Endothelial cell of umbilical vein (primary cell): ENCODE measurements at regions not wholly inside any gene's neighbourhood (a gene's known extent, or its start where the extent isn't known, plus 50 kb on each side); places are given as distances from the start of the nearest gene placed in this dataset.

Source experiments
- BruUV-seq: library from RNA; stranded (reverse); fragments of 400-500 nt; replicated peaks from 2 replicates; lab custom pipeline; 2021; lab: Mats Ljungman, UMichigan
- CTCF ChIA-PET: fragments of 300-600, 350-600 bp; sonication (Branson Sonifier 250); formaldehyde crosslinking; loops from one replicate; lab custom pipeline; 2021; ENCODE audit warnings: antibody characterized with exemption, inconsistent platforms; lab: Charles Lee
- POLR2A ChIA-PET: fragments of 300-600, 350-600 bp; sonication (Branson Sonifier 250); formaldehyde crosslinking; loops from one replicate; lab custom pipeline; 2021; ENCODE audit warnings: antibody characterized with exemption, inconsistent platforms; lab: Charles Lee
- DNase-seq: peaks from one replicate; pipeline ENCODE4 v3.0.0-alpha.2; 2011; ENCODE audit warnings: low read depth, low spot score
- FAIRE-seq: peaks from 2 replicates; lab custom pipeline; 2011; peaks lifted over from hg19 to GRCh38; lab: Jason Lieb, UNC
- H2AFZ ChIP-seq: 2 replicates; pipeline ENCODE4 v1.6.0; 2012; ENCODE audit warnings: low read depth, low read length, control low read depth, inconsistent platforms
- H3K27ac ChIP-seq: 2 replicates; pipeline ENCODE4 v1.5.1; 2011; ENCODE audit warnings: low read depth, mild to moderate bottlenecking, control low read depth, low read length, moderate library complexity; ENCODE audit not compliant: insufficient read depth
- H3K27me3 ChIP-seq, 2 experiments: 2 replicates each; pipeline versions ENCODE4 v1.6.0 to v1.6.1; 2011; ENCODE audit warnings: low read length in 2 of 2, mixed read lengths in 1 of 2; ENCODE audit not compliant: control insufficient read depth in 2 of 2, insufficient read depth in 2 of 2
- H3K36me3 ChIP-seq, 2 experiments: 2 replicates in 1 of 2; 3 replicates in 1 of 2; pipeline ENCODE4 v1.5.1; 2011; ENCODE audit warnings: low read length in 2 of 2, mild to moderate bottlenecking in 1 of 2, moderate library complexity in 1 of 2; ENCODE audit not compliant: control insufficient read depth in 2 of 2, insufficient read depth in 2 of 2; ENCODE audit errors: extremely low read depth in 1 of 2
- H3K4me1 ChIP-seq: 3 replicates; pipeline ENCODE4 v1.5.1; 2011; ENCODE audit warnings: mild to moderate bottlenecking, low read length; ENCODE audit not compliant: control insufficient read depth, insufficient read depth; ENCODE audit errors: extremely low read depth
- H3K4me2 ChIP-seq: 2 replicates; pipeline ENCODE4 v1.6.1; 2011; ENCODE audit warnings: low read length, control low read depth, mixed read lengths; ENCODE audit not compliant: insufficient read depth
- H3K4me3 ChIP-seq, 3 experiments: fragments of 200-600 bp in 1 of 3; sonication (generic), shearing (Covaris generic) in 1 of 3; replicated peaks in 1 of 3; 2 replicates each; pipeline ENCODE4 v1.5.1; 2011 to 2016; ENCODE audit warnings: control low read depth in 3 of 3, low read length in 3 of 3, mild to moderate bottlenecking in 2 of 3, inconsistent platforms in 1 of 3, low read depth in 1 of 3, moderate library complexity in 1 of 3; ENCODE audit not compliant: insufficient read depth in 1 of 3
- H3K79me2 ChIP-seq: 2 replicates; pipeline ENCODE4 v1.6.0; 2012; ENCODE audit warnings: low read length, inconsistent platforms; ENCODE audit not compliant: control insufficient read depth, insufficient read depth
- H3K9ac ChIP-seq: replicated peaks from 2 replicates; pipeline ENCODE3; 2011; ENCODE audit warnings: low read length, control low read depth; ENCODE audit not compliant: insufficient read depth; ENCODE audit errors: extremely low read depth
- H3K9me1 ChIP-seq: replicated peaks from 3 replicates; pipeline ENCODE4 v1.6.0; 2011; ENCODE audit warnings: mild to moderate bottlenecking, low read length; ENCODE audit not compliant: control insufficient read depth, insufficient read depth; ENCODE audit errors: extremely low read depth
- H3K9me3 ChIP-seq: replicated peaks from 2 replicates; pipeline ENCODE4 v1.5.1; 2012; ENCODE audit warnings: low read length, inconsistent platforms; ENCODE audit not compliant: control insufficient read depth, insufficient read depth
- H4K20me1 ChIP-seq: replicated peaks from 2 replicates; pipeline ENCODE3; 2011; ENCODE audit warnings: mild to moderate bottlenecking, low read length; ENCODE audit not compliant: control insufficient read depth, insufficient read depth; ENCODE audit errors: extremely low read depth
- CTCF ChIP-seq, 2 donors: IDR thresholded peaks; 1 replicate in 1 of 2; 2 replicates in 1 of 2; pipeline ENCODE4 v1.5.1; 2011; ENCODE audit warnings: low read length in 2 of 2, mild to moderate bottlenecking in 2 of 2, moderate library complexity in 2 of 2, control low read depth in 1 of 2, inconsistent platforms in 1 of 2, low read depth in 1 of 2; ENCODE audit not compliant: insufficient read depth in 1 of 2; ENCODE audit errors: extremely low read depth in 1 of 2
- EZH2 ChIP-seq: IDR thresholded peaks from 2 replicates; pipeline ENCODE4 v1.6.1; 2012; ENCODE audit warnings: borderline replicate concordance, low read depth, mild to moderate bottlenecking, moderate library complexity, low read length, inconsistent platforms; ENCODE audit not compliant: severe bottlenecking
- FOS ChIP-seq: IDR thresholded peaks from 2 replicates; pipeline ENCODE4 v1.6.1; 2011; ENCODE audit warnings: mild to moderate bottlenecking, low read length, moderate library complexity, borderline replicate concordance; ENCODE audit not compliant: insufficient read depth
- GATA2 ChIP-seq: IDR thresholded peaks from 2 replicates; pipeline ENCODE4 v1.7.0; 2011; ENCODE audit warnings: low read depth, mild to moderate bottlenecking, moderate library complexity, mixed read lengths, low read length; ENCODE audit not compliant: insufficient read length, insufficient read depth
- JUN ChIP-seq: IDR thresholded peaks from 2 replicates; pipeline ENCODE4 v1.6.1; 2011; ENCODE audit warnings: borderline replicate concordance, low read depth; ENCODE audit not compliant: insufficient read length, insufficient read depth
- MAX ChIP-seq: IDR thresholded peaks from 2 replicates; pipeline ENCODE4 v1.6.1; 2011; ENCODE audit not compliant: insufficient read depth, insufficient read length
- MYC ChIP-seq: IDR thresholded peaks from one replicate; pipeline ENCODE4 v1.6.1; 2011; ENCODE audit warnings: mild to moderate bottlenecking, low read depth, low read length
- POLR2A ChIP-seq: IDR thresholded peaks from 2 replicates; pipeline ENCODE4 v1.6.1; 2012; ENCODE audit warnings: low read depth, mild to moderate bottlenecking, control low read depth, low read length
- POLR2AphosphoS5 ChIP-seq: IDR thresholded peaks from 2 replicates; pipeline ENCODE4 v1.6.1; 2012; ENCODE audit warnings: low read depth, mild to moderate bottlenecking, control low read depth, low read length, moderate library complexity; ENCODE audit not compliant: insufficient read depth
- dilution Hi-C: fragments of 300-500 bp; cut with MboI; formaldehyde crosslinking; loops from one replicate; pipeline ENCODE4 v1.15.0; 2019; ENCODE audit warnings: low sequenced_read_pairs; ENCODE audit not compliant: extremely low pct_ligation_motif_present
- intact Hi-C: fragments of 100-400 bp; cut with micrococcal nuclease; formaldehyde crosslinking; loops from one replicate; pipeline ENCODE4 v1.10.0; 2022

GRCh38 chr5:54700986-54701578 is 183.5 kb downstream of the SNX18 start:
- ChIA-PET POLR2A (no interaction called here), CTCF (interaction anchor here (1.1 to 1.7 kb wide), 3 partner anchors 18 to 144 kb away, joined by 3 to 5 read pairs (median 4); no protein-coding TSS in a partner anchor)
- TF ChIP-seq FOS = peak; percentile 26
- no peak for TF ChIP-seq CTCF (IDR thresholded peaks at IDR 0.05; ENCODE audit: extremely low read depth in 1 of 2, insufficient read depth in 1 of 2, low read depth in 1 of 2, low read length in 2 of 2)
- dilution Hi-C loops = no loop called here
- no peaks in the 10 kb centered on the region for H4K20me1 ChIP-seq
- H3K9me3 ChIP-seq = no peaks in the 10 kb centered on the region
- intact Hi-C loops = loop anchor here (5.0 kb wide), 2 partner anchors 141 to 144 kb away; no protein-coding TSS in a partner anchor
- FAIRE-seq (no peak), DNase-seq (no peak)
- no peaks in the 10 kb centered on the region for H3K79me2 ChIP-seq
- H3K27ac ChIP-seq = no peak overlapping the region
- H3K4me1 ChIP-seq = peaks cover 18% of the 10 kb centered on the region
- no peak overlapping the region for H3K9ac ChIP-seq
- BruUV-seq = no TSS peak
- no peaks in the 10 kb centered on the region for H3K36me3 ChIP-seq
- no peaks in the 10 kb centered on the region for H3K9me1 ChIP-seq
- H3K27me3 ChIP-seq = no peaks in the 10 kb centered on the region
- no peak overlapping the region for H2AFZ ChIP-seq
- no peak overlapping the region for H3K4me2 ChIP-seq
- H3K4me3 ChIP-seq = no peak overlapping the region

GRCh38 chr5:54696931-54697330 is 179.4 kb downstream of the SNX18 start:
- peaks cover 3% of the 10 kb centered on the region for H3K4me1 ChIP-seq
- H3K9ac ChIP-seq = no peak overlapping the region
- no peaks in the 10 kb centered on the region for H3K27me3 ChIP-seq
- CTCF ChIA-PET = interaction anchor here (1.4 to 1.6 kb wide), 2 partner anchors 15 to 179 kb away, joined by 3 read pairs; partner anchors contain the start of gene SNX18
- H3K79me2 ChIP-seq = no peaks in the 10 kb centered on the region
- no peaks in the 10 kb centered on the region for H4K20me1 ChIP-seq
- dilution Hi-C loops = no loop called here
- BruUV-seq = no TSS peak
- POLR2A ChIA-PET = interaction anchor here (1.0 kb wide), 1 partner anchor 117 kb away, joined by 3 read pairs; no protein-coding TSS in a partner anchor
- FAIRE-seq = no peak
- H3K9me1 ChIP-seq = no peaks in the 10 kb centered on the region
- no peak overlapping the region for H3K27ac ChIP-seq
- H2AFZ ChIP-seq = no peak overlapping the region
- no peak for DNase-seq
- TF ChIP-seq JUN (no peak), MAX (no peak), EZH2 (no peak), POLR2AphosphoS5 (no peak), MYC (no peak), POLR2A (no peak), GATA2 (no peak), FOS (no peak), CTCF (IDR thresholded peaks at IDR 0.05; ENCODE audit: extremely low read depth in 1 of 2, insufficient read depth in 1 of 2, low read depth in 1 of 2, low read length in 2 of 2) (no peak)
- intact Hi-C loops = no loop called here
- no peaks in the 10 kb centered on the region for H3K9me3 ChIP-seq
- H3K4me2 ChIP-seq = no peak overlapping the region
- no peak overlapping the region for H3K4me3 ChIP-seq
- H3K36me3 ChIP-seq = no peaks in the 10 kb centered on the region
